G401 (cell line): ENCODE measurements at regions not wholly inside any gene's neighbourhood (a gene's known extent, or its start where the extent isn't known, plus 50 kb on each side); places are given as distances from the start of the nearest gene placed in this dataset.

Experiments
- DNase-seq: peaks from one replicate; pipeline ENCODE4 v3.0.0-alpha.2; 2015; ENCODE audit warnings: low spot score
- in situ Hi-C: cut with HindIII; loops from 2 replicates; pipeline ENCODE4 v1.10.0; 2016; ENCODE audit warnings: low sequenced_read_pairs, mixed read lengths

DNA sequence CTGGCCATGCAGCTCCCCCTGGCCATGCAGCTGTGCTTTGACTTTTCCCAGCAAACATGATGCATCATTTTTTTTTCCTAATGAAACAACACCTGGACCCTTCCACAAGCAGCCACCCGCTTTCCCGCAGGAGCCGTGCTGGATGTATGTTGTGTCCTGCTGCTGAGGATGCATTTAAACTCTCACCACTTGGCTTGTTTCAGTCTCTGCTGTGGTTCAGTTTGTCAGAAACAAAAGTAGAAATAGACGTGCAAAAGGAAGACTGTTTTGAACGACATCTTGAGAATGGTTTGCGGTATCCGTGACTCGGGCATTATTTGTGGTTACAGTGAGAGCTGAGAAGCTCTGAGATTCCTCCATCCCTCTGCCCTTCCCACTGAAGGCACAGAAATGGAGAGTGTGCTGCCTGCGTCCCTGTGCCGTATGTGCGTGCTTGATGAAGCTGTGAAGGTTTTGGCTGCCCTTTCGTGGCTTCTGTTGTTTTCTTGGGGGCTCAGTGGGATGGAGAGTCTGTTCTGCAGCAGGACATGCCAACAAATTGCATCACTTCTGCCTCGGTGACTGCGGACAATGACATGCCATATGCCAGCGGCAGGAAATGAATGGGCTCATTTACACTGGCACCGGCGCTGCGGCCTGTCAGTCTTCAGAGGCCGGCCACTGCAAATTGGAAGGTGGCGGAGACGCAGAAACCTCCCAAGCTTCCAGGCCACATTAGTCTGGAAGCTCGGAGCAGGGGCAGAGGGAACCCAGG is 417.7 kb upstream of the SALL3 start:
- peak; percentile 89 for DNase-seq
- in situ Hi-C loops: no loop called here

DNA sequence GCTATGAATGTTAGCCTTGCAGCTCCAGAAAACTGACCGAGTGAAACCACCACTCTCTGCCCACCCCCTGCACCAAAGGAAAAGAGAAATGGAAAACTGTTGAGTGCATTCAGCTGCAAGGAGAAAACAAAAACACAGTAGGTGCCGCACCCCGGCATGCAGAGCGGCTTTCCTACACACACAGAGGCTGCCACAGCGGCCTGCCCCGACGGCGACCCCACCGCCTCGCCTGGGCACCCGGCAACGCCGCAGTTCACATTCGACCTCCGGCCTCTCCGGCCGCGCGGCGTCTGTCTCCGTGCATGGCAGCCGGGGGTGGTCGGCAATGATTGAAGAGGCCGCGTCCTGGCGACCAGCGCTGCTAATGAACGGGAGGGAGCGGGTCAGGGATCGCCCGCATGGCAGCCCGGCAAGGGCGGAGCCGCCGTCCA is 417.1 kb upstream of the SALL3 start:
- DNase-seq: no peak
- in situ Hi-C loops: no loop called here

GRCh38 chr18:78563110-78563509 is 416.5 kb upstream of the SALL3 start:
- in situ Hi-C loops: no loop called here
- no peak for DNase-seq

DNA sequence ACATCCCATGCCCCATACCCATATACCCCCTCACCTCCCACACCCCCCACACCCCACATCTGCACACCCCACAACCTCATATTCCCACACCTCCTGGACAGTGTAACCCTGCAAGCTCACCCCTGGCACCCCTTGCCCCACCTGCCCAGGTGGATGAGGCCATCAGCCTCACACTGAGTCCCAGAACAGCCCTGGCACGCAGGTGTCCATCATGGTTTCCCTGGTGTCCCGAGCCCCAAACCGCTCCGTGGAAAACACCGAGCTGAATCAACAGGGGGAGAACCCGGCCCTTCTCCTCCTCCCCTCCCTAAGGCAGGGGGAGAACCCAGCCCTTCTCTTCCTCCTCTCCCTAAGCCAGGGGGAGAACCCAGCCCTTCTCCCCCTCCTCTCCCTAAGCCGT is 415.6 kb upstream of the SALL3 start:
- in situ Hi-C loops: no loop called here
- no peak for DNase-seq

DNA sequence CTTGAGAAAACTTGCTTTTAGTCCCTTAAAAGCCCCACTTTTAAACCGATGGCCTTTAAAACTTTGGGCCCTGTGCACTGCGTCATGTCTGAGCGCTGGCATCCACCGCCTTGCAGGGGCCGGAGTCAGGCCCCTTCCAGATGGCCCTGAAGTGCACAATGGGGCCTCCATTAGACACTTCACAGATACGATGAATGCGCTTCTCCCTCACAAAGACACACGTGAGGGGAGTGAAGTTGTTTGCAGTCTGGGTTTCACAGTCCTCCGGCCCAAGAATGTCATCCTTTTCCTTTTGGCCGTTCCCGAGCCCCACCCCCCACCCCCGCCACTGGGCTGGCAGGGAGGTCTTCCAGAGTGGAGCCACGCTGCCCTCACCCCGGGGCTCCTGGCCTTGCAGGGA is 415.1 kb upstream of the SALL3 start:
- DNase-seq: no peak
- in situ Hi-C loops: no loop called here

DNA sequence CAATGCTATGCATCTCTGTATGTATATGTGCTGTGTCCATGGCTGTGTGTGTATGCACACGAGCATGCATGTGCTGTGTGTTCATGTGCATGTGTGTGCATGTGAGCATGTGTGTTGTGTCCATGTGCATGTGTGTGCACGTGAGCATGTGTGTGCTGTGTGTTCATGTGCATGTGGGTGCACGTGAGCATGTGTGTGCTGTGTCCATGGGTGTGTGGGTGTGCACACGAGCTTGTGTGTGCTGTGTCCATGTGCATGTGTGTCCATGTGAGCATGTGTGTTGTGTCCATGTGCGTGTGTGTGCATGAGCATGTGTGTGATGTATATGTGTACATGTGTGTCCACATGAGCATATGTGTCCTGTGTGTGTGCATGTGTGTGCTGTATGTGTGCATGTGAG is 414.4 kb upstream of the SALL3 start:
- in situ Hi-C loops: no loop called here
- DNase-seq: no peak

DNA sequence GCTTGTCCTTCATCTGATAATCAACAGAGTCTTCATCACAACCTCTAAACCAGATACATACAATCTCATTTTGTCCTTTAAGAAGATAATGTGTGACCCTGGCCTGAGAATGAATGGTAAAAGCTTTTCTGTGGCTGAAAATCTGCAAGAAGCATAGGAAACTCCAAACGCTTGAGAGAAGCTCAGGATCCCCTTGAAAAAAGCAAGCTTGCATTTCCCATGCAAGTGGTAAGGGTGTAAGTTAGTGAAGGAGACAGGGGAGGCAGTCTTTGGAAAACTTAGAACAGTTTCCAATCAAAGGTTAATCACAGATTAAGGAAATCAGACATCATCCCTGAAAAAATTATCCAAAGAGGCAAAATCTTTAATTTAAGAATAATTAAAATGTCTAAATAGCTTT is 413.6 kb upstream of the SALL3 start:
- no peak for DNase-seq
- in situ Hi-C loops: no loop called here

GRCh38 chr18:78566720-78567119 is 412.9 kb upstream of the SALL3 start:
- in situ Hi-C loops: no loop called here
- DNase-seq: no peak

GRCh38 chr18:78571063-78571785 is 408.4 kb upstream of the SALL3 start:
- no peak for DNase-seq
- in situ Hi-C loops: no loop called here

DNA sequence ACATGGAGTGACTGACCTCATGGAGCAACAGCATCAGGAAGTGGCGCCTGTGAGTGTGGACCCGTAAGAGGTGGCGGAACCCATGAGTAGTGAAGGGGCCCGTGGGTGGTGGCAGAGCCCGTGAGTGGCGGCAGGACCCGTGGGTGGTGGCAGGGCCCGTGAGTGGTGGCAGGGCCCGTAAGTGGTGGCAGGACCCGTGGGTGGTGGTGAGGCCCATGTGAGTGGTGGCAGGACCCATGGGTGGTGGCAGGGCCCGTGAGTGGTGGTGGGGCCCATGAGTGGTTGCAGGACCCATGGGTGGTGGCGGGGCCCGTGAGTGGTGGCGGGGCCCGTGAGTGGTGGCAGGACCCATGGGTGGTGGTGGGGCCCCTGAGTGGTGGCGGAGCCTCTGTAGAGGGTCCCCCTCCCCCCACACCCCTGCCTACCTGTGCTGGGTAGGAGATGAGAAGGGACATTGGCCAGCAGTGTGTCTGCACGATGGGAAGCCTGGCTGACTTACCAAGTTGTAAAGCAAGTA is 407.7 kb upstream of the SALL3 start:
- no peak for DNase-seq
- in situ Hi-C loops: no loop called here

GRCh38 chr18:78573773-78574172 is 405.8 kb upstream of the SALL3 start:
- in situ Hi-C loops: no loop called here
- DNase-seq: no peak

- no peak for DNase-seq
- in situ Hi-C loops: no loop called here
Measured at GRCh38 chr18:78576967-78577366, 402.7 kb upstream of the SALL3 start.

DNA sequence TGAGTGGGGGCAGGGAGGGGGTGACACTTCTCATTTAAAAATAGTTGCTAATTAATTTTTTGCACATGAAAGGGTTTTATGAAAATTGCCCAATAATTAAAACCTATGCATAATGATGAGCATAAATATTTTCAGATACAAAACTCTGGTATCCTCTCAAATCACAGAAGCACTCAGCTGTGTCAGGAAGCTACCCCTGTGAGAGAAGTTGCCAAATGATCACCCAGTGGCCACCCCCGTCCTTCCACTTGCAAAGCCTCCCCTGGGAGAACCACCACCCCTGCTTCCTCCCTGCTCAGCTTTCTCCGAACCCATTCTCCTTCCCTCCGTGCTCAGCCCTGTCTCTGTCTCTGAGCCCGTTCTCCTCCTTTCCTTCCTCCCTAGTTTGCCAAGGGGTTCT is 400.2 kb upstream of the SALL3 start:
- no peak for DNase-seq
- in situ Hi-C loops: no loop called here

- DNase-seq: no peak
- in situ Hi-C loops: no loop called here
Measured at GRCh38 chr18:78579854-78580577, 399.6 kb upstream of the SALL3 start.

DNA sequence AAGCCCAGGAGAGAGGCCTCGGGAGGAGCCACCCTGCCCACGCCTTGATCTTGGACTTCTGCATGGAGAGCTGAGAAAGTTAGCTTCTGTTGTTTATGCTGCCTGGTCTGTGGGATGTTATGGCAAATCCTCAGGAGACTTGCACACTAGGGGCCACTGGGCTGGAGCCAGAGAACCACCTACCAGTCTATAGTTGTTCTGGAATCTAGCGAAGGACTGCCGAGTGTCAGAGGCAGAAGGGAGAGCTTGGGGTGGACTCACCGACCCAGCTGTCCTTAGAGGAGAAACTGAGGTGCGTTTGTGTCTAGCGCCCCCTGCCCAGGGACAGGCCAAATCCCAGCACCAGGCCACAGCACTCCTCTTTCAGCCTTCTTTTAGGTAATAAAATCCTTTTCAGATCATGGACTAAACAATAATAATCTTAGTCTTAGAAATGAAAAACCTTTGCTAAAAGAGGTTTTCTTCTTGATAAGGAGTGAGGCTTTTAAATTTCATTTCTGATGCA is 398.7 kb upstream of the SALL3 start:
- no peak for DNase-seq
- in situ Hi-C loops: no loop called here

GRCh38 chr18:78582181-78582709 is 397.4 kb upstream of the SALL3 start:
- in situ Hi-C loops: no loop called here

DNA sequence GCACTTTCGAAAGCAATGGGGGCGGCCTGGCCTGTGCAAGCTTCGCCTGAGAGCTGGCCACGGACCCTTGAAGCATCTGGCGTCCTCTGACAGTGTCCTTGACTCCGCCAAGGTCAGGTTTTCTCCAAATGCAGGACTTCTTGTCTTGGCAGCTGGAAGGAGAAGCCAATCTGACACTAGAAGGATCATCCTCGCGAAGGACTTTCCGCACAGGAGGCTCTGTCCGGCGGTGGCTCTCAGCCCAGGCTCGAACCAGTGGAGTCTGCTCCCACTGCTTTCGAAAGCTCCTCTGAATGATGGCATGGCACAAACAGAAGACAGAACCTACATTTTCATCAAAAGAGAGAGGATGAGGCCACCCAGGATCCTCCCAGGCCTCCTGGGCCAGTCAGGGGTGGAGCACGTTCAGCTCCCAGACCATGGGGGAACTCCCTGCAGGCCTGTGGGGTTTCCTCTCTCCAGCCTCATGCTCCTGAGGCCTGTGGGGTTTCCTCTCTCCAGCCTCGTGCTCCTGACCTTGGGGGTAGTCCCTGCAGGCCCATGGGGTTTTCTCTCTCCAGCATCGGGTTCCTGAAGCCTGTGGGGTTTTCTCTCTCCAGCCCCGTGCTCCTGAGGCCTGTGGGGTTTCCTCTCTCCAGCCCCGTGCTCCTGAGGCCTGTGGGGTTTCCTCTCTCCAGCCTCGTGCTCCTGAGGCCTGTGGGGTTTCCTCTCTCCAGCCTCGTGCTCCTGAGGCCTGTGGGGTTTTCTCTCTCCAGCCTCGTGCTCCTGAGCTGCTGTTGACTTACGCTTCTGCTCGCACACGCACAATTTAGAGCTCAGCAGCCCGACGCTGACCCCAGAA is 396.5 kb upstream of the SALL3 start:
- in situ Hi-C loops: no loop called here
- no peak for DNase-seq

More at GRCh38 chr18:78582181-78582709, 397.4 kb upstream of the SALL3 start:
- no peak for DNase-seq

DNA sequence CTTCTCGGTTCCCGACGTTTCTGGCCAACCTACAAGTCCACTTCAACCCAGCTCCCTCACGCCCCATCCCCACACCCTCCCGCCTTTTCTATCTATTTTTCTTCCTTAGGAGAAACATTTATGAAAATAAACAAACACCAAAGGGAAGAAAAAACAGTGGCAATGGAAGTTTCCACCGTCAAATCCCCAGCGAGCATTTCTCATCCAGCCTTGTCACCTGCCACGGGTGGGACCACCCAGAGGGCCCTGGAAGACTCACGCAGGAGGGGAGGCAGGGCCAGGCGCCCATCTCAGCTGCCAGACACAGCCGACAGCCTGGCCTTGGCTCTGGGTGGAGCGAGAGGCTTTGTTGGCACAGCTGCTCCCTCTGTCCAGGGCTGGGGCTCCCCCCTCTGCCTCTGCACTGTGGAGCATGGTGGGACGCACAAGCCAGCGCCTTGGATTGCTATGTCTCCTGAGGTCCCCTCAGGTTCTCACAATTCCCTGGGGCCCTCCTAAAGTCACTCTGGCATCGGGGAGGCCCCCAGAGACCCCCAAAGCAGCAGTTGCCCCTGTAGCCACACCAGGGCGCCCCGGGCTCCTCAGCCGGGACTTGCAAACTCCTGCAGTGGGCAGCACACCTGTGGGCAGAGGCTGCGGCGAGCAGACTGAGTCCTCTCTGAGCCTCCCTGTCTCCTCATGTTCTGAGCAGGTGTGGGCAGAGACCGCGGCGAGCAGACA is 395.7 kb upstream of the SALL3 start:
- in situ Hi-C loops: no loop called here
- no peak for DNase-seq
